ENCODE measurements at regions not wholly inside any gene's neighbourhood (a gene's known extent, or its start where the extent isn't known, plus 50 kb on each side); places are given as distances from the start of the nearest gene placed in this dataset.

GRCh38 chr5:14003936-14004335, 59.4 kb upstream of the DNAH5 start:
- Mint-ChIP-seq H3K27me3 (ENCODE audit: low read depth) (peaks cover 11% of the 10 kb centered on the region), H3K4me1 (peaks cover 6% of the 10 kb centered on the region; the same call in 1 of the 2 replicates), H3K4me3 (no peak overlapping the region), H3K36me3 (peaks cover 10% of the 10 kb centered on the region), H3K9me3 (peaks cover 22% of the 10 kb centered on the region), H3K27ac (no peak overlapping the region)
- ATAC-seq: no peak
- CTCF ChIA-PET: interaction anchor here (1.1 to 1.6 kb wide), 3 partner anchors 266 to 645 kb away, joined by 3 read pairs; no protein-coding TSS in a partner anchor
- POLR2A ChIA-PET: no interaction called here
- no peak for DNase-seq (ENCODE audit: low spot score)
- TF ChIP-seq CREB1 (CRISPR knock-in tag; IDR thresholded peaks at IDR 0.05): no peak

DNA sequence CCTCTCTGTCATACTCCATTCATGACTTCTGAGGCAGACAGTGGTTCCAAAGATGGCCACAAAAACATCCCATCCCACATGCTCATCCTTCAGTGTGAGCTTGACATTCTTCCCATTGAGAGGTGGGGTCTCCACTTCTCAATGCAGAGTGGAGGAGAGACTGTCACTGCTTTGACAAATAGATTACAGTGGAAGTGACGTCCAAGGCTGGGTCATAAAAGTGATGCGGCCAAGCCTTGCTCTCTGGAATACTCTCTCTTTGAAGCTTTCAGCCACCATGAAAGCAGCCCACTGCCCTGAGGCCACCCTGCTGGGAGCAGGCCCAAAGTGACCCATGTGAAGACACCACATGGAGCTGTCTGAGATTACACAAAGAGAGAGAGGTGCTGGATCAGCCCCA, 59.0 kb upstream of the DNAH5 start:
- Mint-ChIP-seq H3K27ac (no peak overlapping the region), H3K4me1 (peaks cover 2% of the 10 kb centered on the region; the same call in 1 of the 2 replicates), H3K27me3 (ENCODE audit: low read depth) (peaks cover 11% of the 10 kb centered on the region), H3K36me3 (peaks cover 10% of the 10 kb centered on the region), H3K9me3 (peaks cover 24% of the 10 kb centered on the region), H3K4me3 (no peak overlapping the region)
- DNase-seq (ENCODE audit: low spot score) (no peak), ATAC-seq (no peak)
- ChIA-PET POLR2A (no interaction called here), CTCF (no interaction called here)
- TF ChIP-seq PRDM15 (CRISPR knock-in tag; IDR thresholded peaks at IDR 0.05) (no peak), ZSCAN18 (CRISPR knock-in tag; IDR thresholded peaks at IDR 0.05) (no peak), ZNF263 (CRISPR knock-in tag; IDR thresholded peaks at IDR 0.05; ENCODE audit: low read depth) (no peak), ZNF219 (CRISPR knock-in tag; IDR thresholded peaks at IDR 0.05; ENCODE audit: borderline replicate concordance) (no peak), STAT6 (CRISPR knock-in tag; conservative IDR thresholded peaks at IDR 0.05; ENCODE audit: low read depth) (no peak), CREM (CRISPR knock-in tag; IDR thresholded peaks at IDR 0.05) (no peak), TP53 (CRISPR knock-in tag; IDR thresholded peaks at IDR 0.05) (no peak), GRHL2 (CRISPR knock-in tag; IDR thresholded peaks at IDR 0.05; ENCODE audit: insufficient replicate concordance, severe bottlenecking) (no peak)
- TF ChIP-seq, protein P1, sequence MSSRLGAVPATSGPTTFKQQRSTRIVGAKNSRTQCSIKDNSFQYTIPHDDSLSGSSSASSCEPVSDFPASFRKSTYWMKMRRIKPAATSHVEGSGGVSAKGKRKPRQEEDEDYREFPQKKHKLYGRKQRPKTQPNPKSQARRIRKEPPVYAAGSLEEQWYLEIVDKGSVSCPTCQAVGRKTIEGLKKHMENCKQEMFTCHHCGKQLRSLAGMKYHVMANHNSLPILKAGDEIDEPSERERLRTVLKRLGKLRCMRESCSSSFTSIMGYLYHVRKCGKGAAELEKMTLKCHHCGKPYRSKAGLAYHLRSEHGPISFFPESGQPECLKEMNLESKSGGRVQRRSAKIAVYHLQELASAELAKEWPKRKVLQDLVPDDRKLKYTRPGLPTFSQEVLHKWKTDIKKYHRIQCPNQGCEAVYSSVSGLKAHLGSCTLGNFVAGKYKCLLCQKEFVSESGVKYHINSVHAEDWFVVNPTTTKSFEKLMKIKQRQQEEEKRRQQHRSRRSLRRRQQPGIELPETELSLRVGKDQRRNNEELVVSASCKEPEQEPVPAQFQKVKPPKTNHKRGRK (CRISPR knock-in tag; IDR thresholded peaks at IDR 0.05; ENCODE audit: borderline replicate concordance): no peak

GRCh38 chr5:13998254-13998653, 53.8 kb upstream of the DNAH5 start:
- ChIA-PET CTCF (no interaction called here), POLR2A (no interaction called here)
- Mint-ChIP-seq H3K4me3 (no peak overlapping the region), H3K36me3 (peaks cover 5% of the 10 kb centered on the region), H3K27ac (no peak overlapping the region), H3K9me3 (peaks cover 26% of the 10 kb centered on the region), H3K27me3 (ENCODE audit: low read depth) (peaks cover under 1% of the 10 kb centered on the region; the same call in 1 of the 2 replicates), H3K4me1 (0 out of 2 replicates have a peak, but pooled peaks cover 3% of the 10 kb centered on the region)
- DNase-seq (ENCODE audit: low spot score): no peak
- no peak for ATAC-seq
- TF ChIP-seq GTF2I (CRISPR knock-in tag; conservative IDR thresholded peaks at IDR 0.05) (no peak), HMGA2 (CRISPR knock-in tag; IDR thresholded peaks at IDR 0.05) (no peak), SMAD3 (CRISPR knock-in tag; IDR thresholded peaks at IDR 0.05; ENCODE audit: borderline replicate concordance) (no peak), ZNF416 (CRISPR knock-in tag; IDR thresholded peaks at IDR 0.05) (no peak), GABPB1 (CRISPR knock-in tag; IDR thresholded peaks at IDR 0.05) (no peak), FOXJ3 (CRISPR knock-in tag; IDR thresholded peaks at IDR 0.05; ENCODE audit: borderline replicate concordance) (no peak), ESRRA (CRISPR knock-in tag; IDR thresholded peaks at IDR 0.05; ENCODE audit: borderline replicate concordance) (no peak), ZNF232 (CRISPR knock-in tag; IDR thresholded peaks at IDR 0.05) (no peak), TEAD1 (CRISPR knock-in tag; IDR thresholded peaks at IDR 0.05) (no peak)

All from WTC11 (cell line).